ENCODE measurements at regions not wholly inside any gene's neighbourhood (a gene's known extent, or its start where the extent isn't known, plus 50 kb on each side); places are given as distances from the start of the nearest gene placed in this dataset.

GRCh38 chr2:146776596-146776995 lies 1068.2 kb upstream of the ACVR2A start:
- Histone ChIP-seq H3K27ac (ENCODE audit: low read length) (no peak overlapping the region), H3K36me3 (ENCODE audit: control insufficient read depth, insufficient read depth, low read length) (no peaks in the 10 kb centered on the region), H3K9me3 (ENCODE audit: control insufficient read depth, insufficient read depth, low read depth, low read length) (no peaks in the 10 kb centered on the region), H3K4me1 (ENCODE audit: control insufficient read depth, insufficient read depth, low read length) (no peaks in the 10 kb centered on the region), H3K4me3 (ENCODE audit: low read depth in 2 of 2, low read length in 2 of 2) (no peak overlapping the region), H3K27me3 (ENCODE audit: control insufficient read depth, insufficient read depth, low read length) (no peaks in the 10 kb centered on the region)
- no peak for DNase-seq (ENCODE audit: low read depth, low spot score)
- intact Hi-C loops (cut with micrococcal nuclease; ENCODE audit: unreplicated experiment) (no loop called here), in situ Hi-C loops (cut with HindIII; ENCODE audit: low pct_unique_long_range_greater_than_20kb, low sequenced_read_pairs) (no loop called here)
- no peak for TF ChIP-seq SIN3A (IDR thresholded peaks at IDR 0.05; ENCODE audit: borderline replicate concordance, insufficient read depth, low read depth, low read length)
- TF ChIP-seq POLR2AphosphoS5 (IDR thresholded peaks at IDR 0.05; ENCODE audit: low read depth, low read length) = no peak
- TF ChIP-seq CTCF (IDR thresholded peaks at IDR 0.05) = no peak
- TF ChIP-seq TCF7L2 (IDR thresholded peaks at IDR 0.05; ENCODE audit: low read depth, low read length) = no peak
- TF ChIP-seq, protein P1, sequence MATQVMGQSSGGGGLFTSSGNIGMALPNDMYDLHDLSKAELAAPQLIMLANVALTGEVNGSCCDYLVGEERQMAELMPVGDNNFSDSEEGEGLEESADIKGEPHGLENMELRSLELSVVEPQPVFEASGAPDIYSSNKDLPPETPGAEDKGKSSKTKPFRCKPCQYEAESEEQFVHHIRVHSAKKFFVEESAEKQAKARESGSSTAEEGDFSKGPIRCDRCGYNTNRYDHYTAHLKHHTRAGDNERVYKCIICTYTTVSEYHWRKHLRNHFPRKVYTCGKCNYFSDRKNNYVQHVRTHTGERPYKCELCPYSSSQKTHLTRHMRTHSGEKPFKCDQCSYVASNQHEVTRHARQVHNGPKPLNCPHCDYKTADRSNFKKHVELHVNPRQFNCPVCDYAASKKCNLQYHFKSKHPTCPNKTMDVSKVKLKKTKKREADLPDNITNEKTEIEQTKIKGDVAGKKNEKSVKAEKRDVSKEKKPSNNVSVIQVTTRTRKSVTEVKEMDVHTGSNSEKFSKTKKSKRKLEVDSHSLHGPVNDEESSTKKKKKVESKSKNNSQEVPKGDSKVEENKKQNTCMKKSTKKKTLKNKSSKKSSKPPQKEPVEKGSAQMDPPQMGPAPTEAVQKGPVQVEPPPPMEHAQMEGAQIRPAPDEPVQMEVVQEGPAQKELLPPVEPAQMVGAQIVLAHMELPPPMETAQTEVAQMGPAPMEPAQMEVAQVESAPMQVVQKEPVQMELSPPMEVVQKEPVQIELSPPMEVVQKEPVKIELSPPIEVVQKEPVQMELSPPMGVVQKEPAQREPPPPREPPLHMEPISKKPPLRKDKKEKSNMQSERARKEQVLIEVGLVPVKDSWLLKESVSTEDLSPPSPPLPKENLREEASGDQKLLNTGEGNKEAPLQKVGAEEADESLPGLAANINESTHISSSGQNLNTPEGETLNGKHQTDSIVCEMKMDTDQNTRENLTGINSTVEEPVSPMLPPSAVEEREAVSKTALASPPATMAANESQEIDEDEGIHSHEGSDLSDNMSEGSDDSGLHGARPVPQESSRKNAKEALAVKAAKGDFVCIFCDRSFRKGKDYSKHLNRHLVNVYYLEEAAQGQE (IDR thresholded peaks at IDR 0.05; ENCODE audit: insufficient read depth in 1 of 2, low read depth in 2 of 2, low read length in 1 of 2) = no peak
- no peak for ATAC-seq
- no TSS peak for BruUV-seq (replicated peaks)
- ChIA-PET POLR2A (no interaction called here), CTCF (no interaction called here)

DNA sequence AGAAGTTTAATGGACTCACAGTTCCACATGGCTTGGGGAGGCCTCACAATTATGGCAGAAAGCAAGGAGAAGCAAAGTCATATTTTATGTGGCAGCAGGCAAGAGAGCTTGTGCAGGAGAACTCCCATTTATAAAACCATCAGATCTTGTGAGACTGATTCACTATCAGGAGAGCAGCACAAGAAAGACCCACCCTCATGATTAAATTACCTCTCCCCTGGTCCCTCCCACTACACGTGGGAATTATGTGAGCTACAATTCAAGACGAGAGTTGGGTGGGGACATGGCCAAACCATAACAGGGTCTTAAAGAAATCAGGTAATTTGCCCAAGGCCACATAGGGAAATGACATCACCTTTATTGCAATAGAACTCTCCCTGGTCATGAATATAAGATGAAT lies 1073.3 kb upstream of the ACVR2A start:
- BruUV-seq (replicated peaks) = no TSS peak
- no peak overlapping the region for H3K4me3 ChIP-seq (ENCODE audit: low read depth in 2 of 2, low read length in 2 of 2)
- DNase-seq (ENCODE audit: low read depth, low spot score) (no peak), ATAC-seq (no peak)
- no peak for TF ChIP-seq TCF7L2 (IDR thresholded peaks at IDR 0.05; ENCODE audit: low read depth, low read length)
- no peak for TF ChIP-seq POLR2AphosphoS5 (IDR thresholded peaks at IDR 0.05; ENCODE audit: low read depth, low read length)
- no peak for TF ChIP-seq CTCF (IDR thresholded peaks at IDR 0.05)
- TF ChIP-seq, protein P1 (IDR thresholded peaks at IDR 0.05; ENCODE audit: insufficient read depth in 1 of 2, low read depth in 2 of 2, low read length in 1 of 2) = no peak
- no peak for TF ChIP-seq SIN3A (IDR thresholded peaks at IDR 0.05; ENCODE audit: borderline replicate concordance, insufficient read depth, low read depth, low read length)
- in situ Hi-C loops (cut with HindIII; ENCODE audit: low pct_unique_long_range_greater_than_20kb, low sequenced_read_pairs) (no loop called here), intact Hi-C loops (cut with micrococcal nuclease; ENCODE audit: unreplicated experiment) (no loop called here)
- POLR2A ChIA-PET = no interaction called here
- H3K27me3 ChIP-seq (ENCODE audit: control insufficient read depth, insufficient read depth, low read length) = no peaks in the 10 kb centered on the region
- H3K9me3 ChIP-seq (ENCODE audit: control insufficient read depth, insufficient read depth, low read depth, low read length) = no peaks in the 10 kb centered on the region
- CTCF ChIA-PET = no interaction called here
- no peak overlapping the region for H3K27ac ChIP-seq (ENCODE audit: low read length)
- no peaks in the 10 kb centered on the region for H3K36me3 ChIP-seq (ENCODE audit: control insufficient read depth, insufficient read depth, low read length)
- no peaks in the 10 kb centered on the region for H3K4me1 ChIP-seq (ENCODE audit: control insufficient read depth, insufficient read depth, low read length)
